ENCODE measurements at regions not wholly inside any gene's neighbourhood (a gene's known extent, or its start where the extent isn't known, plus 50 kb on each side); places are given as distances from the start of the nearest gene placed in this dataset.
"Not testable (repeated sequence)": the region's sequence is repeated elsewhere in the genome, so short reads cannot be mapped to it uniquely, and the experiment has no call there.

GRCh38 chr10:118873091-118873737 lies 118.4 kb upstream of the CACUL1 start:
- DNase-seq: no peak

- no peak for DNase-seq
These were observed 119.0 kb upstream of the CACUL1 start for GRCh38 chr10:118873738-118874105.

- DNase-seq: no peak
These were observed 119.4 kb upstream of the CACUL1 start for GRCh38 chr10:118874171-118874570.

- DNase-seq: no peak
These were observed 120.3 kb upstream of the CACUL1 start for GRCh38 chr10:118875087-118875486.

- DNase-seq: no peak
These were observed 128.0 kb upstream of the CACUL1 start for GRCh38 chr10:118882741-118883140.

GRCh38 chr10:118892255-118892654 lies 137.3 kb upstream of the NANOS1 start:
- DNase-seq: no peak

GRCh38 chr10:118894891-118895290 lies 134.6 kb upstream of the NANOS1 start:
- not testable (repeated sequence) for DNase-seq

GRCh38 chr10:118900617-118901016 lies 128.9 kb upstream of the NANOS1 start:
- no peak for DNase-seq

- DNase-seq: no peak
These were observed 128.1 kb upstream of the NANOS1 start for GRCh38 chr10:118901380-118901779.

- no peak for DNase-seq
These were observed 127.6 kb upstream of the NANOS1 start for GRCh38 chr10:118901906-118902305.

- not testable (repeated sequence) for DNase-seq
These were observed 126.9 kb upstream of the NANOS1 start for GRCh38 chr10:118902656-118903055.

- no peak for DNase-seq
These were observed 126.3 kb upstream of the NANOS1 start for GRCh38 chr10:118903251-118903650.

- no peak for DNase-seq
These were observed 125.8 kb upstream of the NANOS1 start for GRCh38 chr10:118903691-118904090.

GRCh38 chr10:118904286-118904685 lies 125.2 kb upstream of the NANOS1 start:
- DNase-seq: no peak

- no peak for DNase-seq
These were observed 122.5 kb upstream of the NANOS1 start for GRCh38 chr10:118907051-118907450.

GRCh38 chr10:118908557-118909256 lies 120.8 kb upstream of the NANOS1 start:
- no peak for DNase-seq

GRCh38 chr10:118910702-118911101 lies 118.8 kb upstream of the NANOS1 start:
- DNase-seq: no peak

GRCh38 chr10:118911363-118911762 lies 118.2 kb upstream of the NANOS1 start:
- DNase-seq: no peak

GRCh38 chr10:118912961-118913600 lies 116.4 kb upstream of the NANOS1 start:
- DNase-seq: no peak

- no peak for DNase-seq
These were observed 115.7 kb upstream of the NANOS1 start for GRCh38 chr10:118913825-118914224.

GRCh38 chr10:118914629-118915028 lies 114.9 kb upstream of the NANOS1 start:
- no peak for DNase-seq

GRCh38 chr10:118915161-118915560 lies 114.4 kb upstream of the NANOS1 start:
- no peak for DNase-seq

- no peak for DNase-seq
These were observed 112.7 kb upstream of the NANOS1 start for GRCh38 chr10:118916777-118917176.

GRCh38 chr10:118917701-118918100 lies 111.8 kb upstream of the NANOS1 start:
- no peak for DNase-seq
